Activated T-cell treated with anti-CD3 and anti-CD28 coated beads for 24 hours (primary cell): ENCODE measurements at regions not wholly inside any gene's neighbourhood (a gene's known extent, or its start where the extent isn't known, plus 50 kb on each side); places are given as distances from the start of the nearest gene placed in this dataset.

Source experiments
- DNase-seq: peaks from one replicate; pipeline ENCODE4 v3.0.0-alpha.2; 2020; ENCODE audit warnings: low read depth

DNA sequence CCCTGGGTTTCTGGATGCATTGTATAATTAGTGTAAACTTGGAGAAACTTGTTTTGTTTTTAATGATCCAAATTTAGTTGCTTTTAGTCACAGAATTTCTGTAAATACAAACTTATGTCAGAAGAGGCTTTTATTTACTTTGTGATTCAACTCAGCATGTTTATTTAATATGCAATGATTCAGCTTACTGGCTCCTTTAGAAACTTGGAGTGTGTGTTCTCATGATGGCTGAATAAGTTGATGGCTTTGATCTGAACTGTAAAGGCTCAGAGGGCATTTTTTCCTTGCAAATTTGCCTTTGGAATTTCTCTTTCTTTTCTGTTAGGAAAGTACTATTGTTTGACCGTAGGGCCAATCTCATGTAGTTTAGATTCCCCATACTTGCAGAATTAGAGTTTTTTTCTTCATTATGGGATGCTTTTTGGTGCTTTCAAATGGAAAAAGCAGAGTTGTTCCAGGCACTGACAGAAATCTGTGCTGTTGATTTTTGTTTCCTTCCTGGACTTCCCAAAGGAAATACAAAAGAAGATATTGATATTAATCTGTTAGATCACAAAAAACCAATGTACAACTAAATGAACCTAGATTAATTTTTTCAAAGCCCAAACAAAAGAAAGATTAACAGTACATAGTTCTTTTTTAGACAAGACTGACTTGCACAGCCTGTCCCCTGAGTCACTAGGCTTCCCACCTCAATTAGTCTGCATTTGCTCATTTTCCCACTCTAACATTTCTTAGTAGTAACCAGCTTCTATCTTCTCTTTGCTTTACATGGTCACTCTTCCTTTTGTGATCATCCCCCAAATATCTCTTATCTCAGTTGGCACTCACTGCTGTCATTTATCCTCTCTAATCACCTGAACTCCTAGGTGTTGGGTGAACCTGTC, 96.8 kb upstream of the AGR3 start:
- DNase-seq: no peak

DNA sequence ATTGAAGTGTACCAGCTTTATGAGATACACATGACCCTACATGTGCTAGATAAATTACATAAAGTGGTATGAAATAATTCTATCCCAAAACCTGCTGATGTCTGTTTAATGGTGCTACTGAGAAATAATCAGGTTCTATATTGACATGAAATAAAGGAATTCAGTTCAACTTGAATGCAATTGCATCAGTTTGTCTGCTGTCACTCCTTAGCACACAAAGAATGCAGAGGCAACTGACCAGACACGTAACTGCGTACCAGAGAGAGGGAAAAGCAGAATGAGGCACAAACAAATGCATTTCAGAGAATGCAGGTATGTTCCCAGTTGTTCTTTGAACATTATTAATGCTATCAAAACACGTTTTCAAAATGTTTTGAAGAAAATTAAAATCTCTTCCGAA, 98.8 kb upstream of the AGR3 start:
- no peak for DNase-seq

DNA sequence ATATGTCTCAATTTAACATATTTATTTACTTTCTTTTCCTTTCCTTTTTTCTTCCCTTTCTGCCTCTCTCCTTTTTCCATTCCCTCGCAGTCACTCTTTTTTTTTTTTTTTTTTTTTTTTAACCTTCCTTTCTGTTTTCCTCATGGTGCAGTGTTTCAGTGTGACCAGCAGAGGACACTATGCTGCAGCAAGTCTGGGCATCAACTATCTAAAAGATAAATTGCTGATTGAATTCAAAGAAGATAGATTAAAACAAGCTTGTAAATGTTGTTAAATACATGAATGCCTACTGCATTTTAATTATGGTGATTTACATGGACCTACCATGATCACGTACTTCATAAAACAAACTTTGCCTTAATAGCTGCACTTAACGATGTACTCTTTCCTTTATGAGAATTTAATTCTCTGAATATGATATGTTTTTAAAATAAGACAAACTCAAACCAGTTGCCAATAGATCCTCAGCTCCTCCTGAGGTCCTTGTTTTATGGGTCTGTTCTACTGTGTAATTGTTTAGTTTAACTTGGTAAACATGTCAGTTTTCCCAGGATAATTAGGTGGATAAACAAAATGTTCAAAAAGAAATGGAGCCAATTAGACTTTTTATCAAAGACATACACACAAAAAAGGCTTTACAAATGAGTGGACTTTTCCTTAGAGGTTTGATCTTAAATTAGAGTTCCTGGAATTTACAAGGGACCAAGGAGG, 101.0 kb upstream of the AGR3 start:
- DNase-seq: peak; percentile 18

DNA sequence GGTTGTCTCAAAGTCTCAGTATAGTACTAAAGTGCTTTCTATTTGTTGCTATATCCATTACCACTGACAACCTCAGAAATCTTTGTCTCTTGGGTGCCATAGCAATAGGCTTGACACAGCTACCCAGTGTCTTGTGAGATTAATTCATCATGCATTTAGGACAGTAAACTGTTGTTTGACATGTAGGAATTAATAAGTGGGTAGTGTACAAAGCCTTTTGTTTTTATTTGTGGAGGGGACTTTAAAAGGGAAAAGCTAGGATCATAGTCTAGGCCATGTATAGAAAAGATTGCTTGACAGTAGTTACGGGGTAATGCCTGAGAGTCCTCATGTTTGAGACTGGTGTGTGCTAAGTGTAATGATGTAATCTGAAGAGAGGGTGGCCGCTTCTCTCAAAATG, 102.6 kb upstream of the AGR3 start:
- DNase-seq: no peak

DNA sequence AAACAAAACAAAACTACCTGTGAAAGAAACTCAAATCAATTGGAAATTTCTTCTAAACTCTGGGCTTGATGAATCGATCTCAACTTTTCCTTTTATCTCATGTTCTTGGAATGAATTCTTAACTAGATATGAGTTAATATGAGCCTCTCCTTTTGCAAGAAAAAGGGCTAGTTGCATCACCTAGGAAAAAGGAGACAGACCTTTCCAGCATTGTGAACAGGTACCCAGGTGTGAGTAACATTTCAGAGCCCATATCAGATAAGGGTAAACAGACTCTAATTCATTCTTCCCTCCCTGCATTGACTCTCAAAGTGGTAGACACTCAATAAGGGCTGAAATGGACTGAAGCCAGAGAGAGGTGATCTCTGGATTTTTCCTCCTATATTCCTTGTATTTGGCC, 103.8 kb upstream of the AGR3 start:
- DNase-seq: no peak

DNA sequence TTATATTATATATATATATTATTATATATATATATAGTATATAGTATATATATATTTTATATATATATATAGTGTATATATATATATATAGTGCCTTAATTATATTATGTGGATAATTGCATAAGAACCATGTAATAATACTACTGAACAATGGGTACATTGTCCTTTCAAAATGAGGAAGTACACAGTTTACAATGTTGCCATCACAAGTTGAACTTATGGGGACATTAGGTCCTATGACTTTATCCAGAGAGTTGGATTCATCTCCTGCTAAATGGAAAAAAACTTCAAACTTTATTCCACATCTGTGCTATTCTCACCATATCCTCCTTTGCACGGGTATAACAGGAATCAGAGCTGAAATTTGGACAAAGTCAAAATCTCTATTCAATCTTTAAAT, 105.0 kb upstream of the AGR3 start:
- DNase-seq: no peak

DNA sequence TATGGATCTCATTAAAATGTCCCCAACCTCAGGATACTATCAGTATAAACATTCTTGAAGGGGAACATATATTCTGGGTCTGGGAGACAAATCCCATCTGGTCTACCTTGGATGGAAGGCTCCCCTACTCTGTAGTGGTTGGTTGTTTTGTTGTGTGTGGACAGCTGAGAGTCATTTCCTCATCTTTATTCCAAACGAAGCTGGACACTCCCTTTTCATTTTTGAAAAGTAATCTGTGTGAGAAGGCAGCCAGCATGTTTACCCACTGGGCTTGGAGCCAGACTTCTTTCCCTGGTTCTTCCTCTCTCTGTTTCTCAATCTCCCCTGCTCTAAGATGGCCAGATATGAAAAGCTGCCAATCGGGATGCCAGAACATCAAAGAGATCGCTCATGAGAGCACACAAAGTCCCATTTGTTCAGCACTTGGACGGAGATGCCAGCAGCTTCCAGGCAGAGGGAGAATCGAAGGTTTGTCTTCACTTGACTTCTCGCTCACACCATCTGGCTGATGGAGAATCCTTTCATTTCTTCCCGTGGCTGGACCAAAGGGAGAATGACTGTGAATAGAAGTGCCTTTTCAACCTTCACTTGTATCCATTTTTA, 108.1 kb upstream of the AGR3 start:
- DNase-seq: no peak

DNA sequence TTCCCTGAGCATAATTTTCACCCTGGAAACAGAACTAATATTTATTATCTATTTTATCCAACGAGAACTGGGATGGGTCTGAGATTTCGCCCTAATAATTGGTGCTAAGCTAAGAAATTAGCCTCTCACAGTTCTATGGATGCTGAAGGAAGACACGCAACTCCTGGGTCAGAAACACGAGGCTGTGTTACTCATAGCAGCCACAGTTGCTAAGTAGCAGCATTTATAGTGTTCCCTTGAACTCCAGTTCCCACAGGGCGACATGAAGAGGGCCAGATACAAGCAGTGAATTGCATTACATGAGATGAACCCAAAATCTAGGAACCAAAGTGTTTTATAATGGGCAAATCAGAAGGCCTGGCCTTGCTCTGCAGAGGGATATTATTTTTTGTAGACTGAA, 109.8 kb upstream of the AGR3 start:
- no peak for DNase-seq

DNA sequence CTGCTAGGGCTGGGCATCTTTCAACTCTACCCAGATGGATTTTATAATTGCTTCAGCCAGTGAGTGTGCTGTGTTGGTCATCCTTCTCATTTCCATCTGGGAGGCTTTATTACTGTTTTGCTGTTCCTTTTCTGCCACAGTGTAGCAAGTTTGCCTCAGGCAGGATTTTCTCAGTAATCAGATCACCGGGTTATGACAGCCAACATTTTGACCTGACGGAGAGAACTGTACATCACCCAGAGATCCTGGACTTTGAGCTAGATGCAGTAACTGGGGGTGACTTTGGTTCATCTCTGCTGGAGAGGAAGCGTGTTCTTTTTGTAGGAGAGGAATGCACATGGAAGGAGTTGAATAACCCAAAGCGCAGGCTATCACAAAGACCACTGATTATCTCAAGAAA, 111.8 kb upstream of the AGR3 start:
- DNase-seq: no peak

DNA sequence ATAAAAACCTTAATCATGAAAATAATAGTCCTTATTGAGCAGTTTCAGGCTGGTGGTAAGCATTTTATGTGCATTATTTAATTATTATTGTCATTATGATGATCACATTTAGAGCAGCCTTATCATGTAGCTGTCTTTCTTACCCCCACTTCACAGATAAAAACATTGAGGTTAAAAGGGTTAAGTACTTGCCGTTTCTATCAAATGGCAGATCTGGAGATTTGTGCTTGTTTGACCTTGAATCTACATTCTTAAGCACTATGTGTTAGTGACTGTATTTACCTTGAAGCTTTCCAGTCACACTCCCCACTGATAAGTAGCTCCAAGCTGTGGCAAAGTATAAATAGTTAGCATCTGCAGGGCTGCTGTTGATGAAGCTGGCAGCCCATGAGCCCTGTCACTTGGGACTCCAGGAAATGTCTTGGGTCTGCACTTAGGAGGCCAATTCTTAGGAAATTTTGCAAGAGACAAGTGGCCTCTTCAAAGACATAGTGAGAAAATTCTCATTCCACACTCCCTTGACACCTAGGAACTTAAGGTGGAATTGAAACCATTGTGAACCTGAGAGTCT, 116.8 kb upstream of the AGR3 start:
- no peak for DNase-seq

DNA sequence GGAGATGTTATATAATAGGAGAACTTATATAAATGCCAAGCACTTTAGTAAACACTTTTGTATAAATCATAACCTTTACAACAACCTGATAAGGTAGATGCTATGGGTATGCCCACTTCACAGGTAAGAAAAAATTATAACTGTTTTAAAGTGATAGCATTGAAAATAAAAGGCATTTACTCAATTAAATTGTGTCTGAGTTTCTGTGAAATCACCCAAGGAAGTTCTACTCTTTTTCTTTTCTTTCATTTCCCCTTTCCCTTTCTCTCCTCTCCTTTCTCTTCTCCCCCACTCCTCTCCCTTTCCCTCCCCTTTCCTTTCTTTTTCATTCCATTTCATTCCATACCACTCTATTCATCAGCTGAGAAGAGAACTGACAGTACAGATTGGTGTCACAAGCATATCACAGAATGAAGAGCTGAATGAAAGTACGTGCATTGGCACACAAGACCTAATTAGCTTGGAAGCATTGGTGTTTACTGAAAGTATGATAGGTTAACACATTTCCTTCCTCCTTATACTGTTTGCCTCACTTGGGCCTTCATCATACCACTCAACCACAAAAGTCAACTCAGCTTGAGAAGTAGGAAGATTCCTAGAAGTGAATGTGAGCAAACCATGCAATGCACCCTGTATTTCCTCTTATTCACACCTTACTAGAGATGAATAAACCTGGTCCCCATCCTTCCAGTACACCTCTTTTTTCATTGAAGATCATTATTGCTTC, 117.9 kb upstream of the AGR3 start:
- no peak for DNase-seq

DNA sequence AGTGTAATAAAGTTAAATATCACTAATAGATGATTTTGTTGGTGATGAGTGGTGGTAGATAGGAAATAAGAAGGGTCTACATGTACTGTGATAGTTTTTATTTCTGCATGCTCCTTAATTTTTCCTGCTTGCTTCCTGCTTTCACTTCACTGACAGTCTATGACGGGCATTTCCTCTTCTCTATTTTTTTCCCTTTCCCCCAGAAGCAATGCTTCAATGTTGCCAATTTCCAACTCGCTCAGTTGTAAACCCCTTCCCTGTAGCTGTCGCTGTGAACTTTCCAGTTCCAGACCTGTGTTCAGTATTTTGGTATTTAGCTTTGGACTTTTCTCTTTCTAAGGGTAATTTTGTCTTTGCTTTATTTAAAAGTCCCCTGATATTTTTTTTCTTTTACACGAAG, 123.5 kb upstream of the AGR3 start:
- DNase-seq: no peak

DNA sequence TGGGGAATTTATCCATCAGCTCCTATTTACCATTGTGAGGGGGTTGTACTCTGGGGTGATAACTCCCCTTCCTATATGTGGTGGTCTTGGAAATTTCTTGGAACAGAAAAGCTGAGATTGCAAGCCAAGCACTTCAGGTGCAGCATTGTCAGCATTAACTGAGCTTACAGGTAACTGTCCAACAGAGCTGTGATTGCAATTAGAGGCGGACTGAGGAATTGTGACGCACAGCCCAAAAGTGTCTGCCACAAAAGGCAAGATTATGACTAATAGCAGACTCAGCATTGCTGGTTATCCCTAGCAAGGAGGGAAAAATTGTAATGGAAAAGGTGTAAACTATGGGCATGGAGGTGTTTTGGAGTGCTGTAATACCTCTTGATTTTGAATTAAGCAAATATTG, 126.1 kb upstream of the AGR3 start:
- no peak for DNase-seq

DNA sequence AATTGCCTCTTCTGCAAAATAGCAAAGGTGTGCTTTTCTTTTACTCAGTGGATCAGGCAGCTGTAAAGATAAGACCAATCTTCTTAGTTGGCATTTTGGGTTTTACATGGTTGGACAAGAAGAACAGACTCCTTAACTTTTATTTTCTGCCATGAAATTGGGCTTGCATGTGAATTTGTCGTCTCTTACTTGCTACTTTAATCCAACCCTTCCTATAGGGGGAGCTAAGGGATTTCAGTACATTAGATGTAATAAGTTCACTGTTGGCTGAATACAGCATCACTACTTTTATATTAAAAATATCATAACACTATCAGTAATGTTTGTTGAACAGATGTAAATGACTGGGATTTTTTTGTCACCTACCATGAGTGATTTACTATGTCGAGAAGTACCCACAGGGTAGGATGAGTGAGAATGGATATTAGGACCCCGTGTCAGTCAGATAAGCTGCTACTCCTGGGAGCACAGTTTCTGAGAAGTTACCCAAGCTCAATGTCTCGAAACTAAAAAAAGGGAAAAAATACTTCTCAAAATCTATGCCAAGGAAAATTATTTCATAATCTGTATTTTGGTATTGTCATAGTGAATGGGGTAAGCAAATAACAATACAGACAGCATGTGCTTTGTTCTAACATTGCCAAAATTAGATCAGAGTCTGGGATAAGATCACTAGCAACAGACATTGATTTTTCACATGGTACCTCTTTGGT, 127.4 kb upstream of the AGR3 start:
- no peak for DNase-seq

DNA sequence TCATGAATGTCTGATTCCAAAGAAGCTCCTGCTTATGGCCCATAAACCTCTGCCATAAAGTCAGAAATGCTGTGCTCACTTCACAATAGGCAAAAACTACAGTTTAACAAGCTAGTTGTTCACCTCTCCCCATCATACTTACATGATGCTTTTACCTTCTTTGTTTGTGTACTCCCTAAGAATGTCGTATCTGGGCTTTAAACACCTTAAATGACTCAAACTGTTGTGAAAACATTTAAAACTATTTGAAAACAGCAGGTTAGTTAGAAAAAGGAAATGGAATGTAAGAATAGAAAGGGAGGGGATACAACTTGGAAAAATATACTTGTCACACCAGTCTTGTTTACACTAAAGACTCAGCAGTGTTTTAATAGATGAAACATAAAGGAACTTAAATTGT, 128.2 kb upstream of the AGR3 start:
- DNase-seq: no peak

DNA sequence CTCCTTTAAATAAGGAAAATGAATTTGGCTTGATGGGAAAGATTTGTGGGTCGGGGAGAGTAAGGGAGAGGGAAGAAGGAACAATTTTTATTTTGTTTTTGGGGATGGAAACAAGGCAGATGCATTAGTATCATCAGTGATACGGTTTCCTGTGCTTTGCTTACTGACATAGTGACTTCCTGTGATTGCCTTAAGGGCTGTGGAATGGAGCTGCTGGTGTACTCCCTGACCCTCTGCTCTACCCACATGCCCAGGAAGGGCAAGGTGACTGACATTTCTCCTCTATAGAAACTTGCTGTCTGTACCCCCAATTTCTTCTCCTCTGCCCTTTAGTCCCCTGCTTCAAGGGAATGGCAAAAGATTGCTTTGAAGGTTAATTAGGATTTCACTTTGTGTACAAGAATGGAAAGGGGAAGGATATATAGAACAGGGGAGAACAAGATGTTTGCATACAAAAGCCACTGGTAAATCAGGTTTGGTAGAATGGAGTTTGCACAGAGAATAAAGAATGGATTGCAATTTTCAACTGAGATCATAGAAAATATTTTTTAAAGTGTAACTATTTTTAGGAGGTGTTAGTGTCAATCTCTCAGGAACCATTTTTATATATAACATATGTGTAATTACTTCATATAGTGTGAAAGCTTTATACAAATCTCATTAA, 129.0 kb upstream of the AGR3 start:
- no peak for DNase-seq

DNA sequence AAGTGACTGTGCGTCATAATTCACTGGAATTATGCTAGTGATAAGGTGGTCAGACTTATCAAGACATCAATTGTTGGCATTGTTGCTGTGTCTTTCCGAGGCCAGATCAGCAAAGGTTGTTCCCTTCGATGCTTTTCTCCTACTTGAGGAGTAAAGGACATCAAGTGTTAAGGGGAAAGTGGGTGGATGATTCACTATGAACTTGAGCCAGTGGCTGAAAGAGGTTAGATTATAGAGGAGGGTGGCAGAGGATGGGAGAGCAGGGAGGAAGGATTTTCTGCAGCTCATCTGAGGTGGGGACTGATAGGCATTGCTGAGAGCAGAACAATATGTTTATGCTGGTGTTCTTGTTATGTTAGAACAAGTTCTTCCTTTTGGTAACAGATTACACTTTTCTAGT, 131.4 kb upstream of the AGR3 start:
- no peak for DNase-seq

DNA sequence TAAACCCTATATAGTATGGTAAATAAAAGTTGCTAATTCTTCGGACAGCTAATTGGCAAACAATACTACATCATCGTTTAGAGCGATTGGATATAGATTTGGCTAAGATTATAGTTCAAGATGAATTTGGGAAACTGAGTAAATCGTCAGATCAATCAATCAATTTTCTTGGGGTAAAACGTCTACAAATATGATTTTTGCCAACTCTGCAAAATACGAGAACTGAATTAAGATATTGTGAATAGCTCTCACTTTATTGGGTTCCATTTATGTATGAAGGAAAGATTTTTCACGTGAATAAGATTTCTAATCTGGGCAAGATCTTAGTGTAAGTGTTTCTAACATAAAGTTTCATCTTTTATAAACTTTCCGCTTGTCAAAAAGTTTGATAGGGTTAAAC, 132.9 kb upstream of the AGR3 start:
- DNase-seq: no peak

DNA sequence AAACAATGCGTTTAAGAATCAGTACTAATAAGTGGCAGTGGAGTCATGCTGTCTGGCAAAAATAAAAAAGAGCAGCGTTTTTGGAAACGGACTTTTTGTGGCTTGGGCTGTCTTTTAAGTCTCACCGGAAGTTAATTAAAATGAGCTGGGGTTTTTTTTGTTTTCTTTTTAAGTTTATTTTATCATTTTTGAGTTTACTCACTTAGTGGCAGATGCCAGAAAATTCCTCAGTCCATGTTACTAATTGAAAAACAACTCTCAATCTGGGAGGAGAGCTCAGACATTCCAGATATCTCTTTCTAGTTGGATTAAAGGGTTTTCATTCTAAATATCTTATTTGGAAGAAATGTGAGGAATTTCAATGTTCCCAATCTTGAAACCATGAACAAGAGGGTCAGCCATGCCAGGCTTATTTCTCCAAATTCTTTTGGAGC, 133.8 kb upstream of the AGR3 start:
- DNase-seq: no peak

DNA sequence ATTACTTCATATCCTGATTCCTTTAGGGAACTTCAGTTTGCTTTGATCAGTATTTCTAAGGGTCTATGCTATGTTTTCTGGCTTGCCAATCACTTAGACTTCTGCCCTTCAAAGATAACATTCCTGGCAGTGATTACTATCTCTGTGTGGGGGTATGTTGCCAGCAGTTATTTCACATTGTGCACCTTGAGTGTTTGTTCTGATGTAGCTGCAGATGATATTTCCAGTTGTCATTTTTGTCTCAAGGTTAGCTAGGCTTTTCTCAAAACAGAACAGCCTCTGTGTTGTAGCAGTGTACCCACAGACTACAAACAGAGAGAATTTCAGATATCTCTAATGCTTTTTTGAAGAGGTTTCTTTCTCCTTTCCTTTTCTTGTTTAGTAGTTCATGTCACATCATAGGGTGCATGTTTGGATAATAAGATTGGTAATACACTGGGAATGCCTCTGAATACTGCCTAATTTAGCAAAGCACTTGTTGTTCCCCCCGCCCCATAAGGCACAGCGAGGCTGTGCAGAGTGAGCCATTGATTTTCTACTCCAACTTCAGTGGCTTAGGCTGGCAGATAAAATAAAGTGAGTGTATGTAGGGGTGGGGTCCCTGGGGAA, 134.7 kb upstream of the AGR3 start:
- no peak for DNase-seq

DNA sequence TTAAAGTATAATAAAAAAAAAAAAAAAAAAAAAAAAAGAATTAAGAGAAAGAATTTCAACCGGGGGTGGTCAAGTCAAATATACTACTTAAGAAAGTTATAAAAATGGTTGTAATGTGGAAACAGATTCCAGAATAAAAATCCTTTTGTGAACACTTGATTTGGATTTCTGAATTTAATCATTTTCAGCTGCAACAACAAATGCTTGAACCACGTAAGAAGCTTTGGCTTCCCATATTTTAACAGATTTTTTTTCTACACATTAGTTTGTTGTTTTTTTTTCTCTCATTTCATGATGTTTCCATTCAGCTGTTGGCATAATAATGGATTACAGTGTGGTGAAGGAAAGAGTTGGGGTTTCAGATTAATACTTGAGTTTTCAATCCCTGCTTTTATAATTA, 137.3 kb upstream of the AGR3 start:
- no peak for DNase-seq
